ENCODE measurements at regions not wholly inside any gene's neighbourhood (a gene's known extent, or its start where the extent isn't known, plus 50 kb on each side); places are given as distances from the start of the nearest gene placed in this dataset.

GRCh38 chr17:70869402-70870085 lies 700.2 kb downstream of the KCNJ2 start:
- TF ChIP-seq CTCF (IDR thresholded peaks at IDR 0.05; ENCODE audit: low read depth, low read length, missing control alignments): no peak

GRCh38 chr17:70871180-70871818 lies 702.0 kb downstream of the KCNJ2 start:
- TF ChIP-seq CTCF (IDR thresholded peaks at IDR 0.05; ENCODE audit: low read depth, low read length, missing control alignments): no peak
- DNase-seq (ENCODE audit: low read depth): no peak
- no peak overlapping the region for H3K4me3 ChIP-seq (ENCODE audit: low read depth, low read length)
- in situ Hi-C loops (cut with HindIII; ENCODE audit: low sequenced_read_pairs): no loop called here

More at GRCh38 chr17:70869402-70870085, 700.2 kb downstream of the KCNJ2 start:
- no peak for DNase-seq (ENCODE audit: low read depth)
- in situ Hi-C loops (cut with HindIII; ENCODE audit: low sequenced_read_pairs): no loop called here
- no peak overlapping the region for H3K4me3 ChIP-seq (ENCODE audit: low read depth, low read length)

GRCh38 chr17:70872103-70872502 lies 702.8 kb downstream of the KCNJ2 start:
- no peak overlapping the region for H3K4me3 ChIP-seq (ENCODE audit: low read depth, low read length)
- in situ Hi-C loops (cut with HindIII; ENCODE audit: low sequenced_read_pairs): no loop called here
- TF ChIP-seq CTCF (IDR thresholded peaks at IDR 0.05; ENCODE audit: low read depth, low read length, missing control alignments): no peak
- DNase-seq (ENCODE audit: low read depth): no peak

- no peak for DNase-seq (ENCODE audit: low read depth)
- in situ Hi-C loops (cut with HindIII; ENCODE audit: low sequenced_read_pairs): no loop called here
These were observed 706.5 kb downstream of the KCNJ2 start for GRCh38 chr17:70875729-70876310.

GRCh38 chr17:70878879-70879278 lies 709.5 kb downstream of the KCNJ2 start:
- no peak overlapping the region for H3K4me3 ChIP-seq (ENCODE audit: low read depth, low read length)
- TF ChIP-seq CTCF (IDR thresholded peaks at IDR 0.05; ENCODE audit: low read depth, low read length, missing control alignments): no peak
- in situ Hi-C loops (cut with HindIII; ENCODE audit: low sequenced_read_pairs): no loop called here
- DNase-seq (ENCODE audit: low read depth): no peak

More at GRCh38 chr17:70875729-70876310, 706.5 kb downstream of the KCNJ2 start:
- no peak for TF ChIP-seq CTCF (IDR thresholded peaks at IDR 0.05; ENCODE audit: low read depth, low read length, missing control alignments)
- H3K4me3 ChIP-seq (ENCODE audit: low read depth, low read length): no peak overlapping the region

GRCh38 chr17:70879401-70879800 lies 710.1 kb downstream of the KCNJ2 start:
- in situ Hi-C loops (cut with HindIII; ENCODE audit: low sequenced_read_pairs): no loop called here
- no peak for TF ChIP-seq CTCF (IDR thresholded peaks at IDR 0.05; ENCODE audit: low read depth, low read length, missing control alignments)
- H3K4me3 ChIP-seq (ENCODE audit: low read depth, low read length): no peak overlapping the region
- DNase-seq (ENCODE audit: low read depth): no peak

Measured in astrocyte of the cerebellum (primary cell).